BE2C (cell line): ENCODE measurements at regions not wholly inside any gene's neighbourhood (a gene's known extent, or its start where the extent isn't known, plus 50 kb on each side); places are given as distances from the start of the nearest gene placed in this dataset.
"Not testable (repeated sequence)": the region's sequence is repeated elsewhere in the genome, so short reads cannot be mapped to it uniquely, and the experiment has no call there.

Experiments
- DNase-seq: peaks from one replicate; pipeline ENCODE4 v3.0.0-alpha.2; 2020
- H3K27me3 ChIP-seq: fragments of 250-450 bp; sonication (Bioruptor Pico); 2 replicates; pipeline ENCODE4 v1.5.1; 2020; ENCODE audit warnings: mild to moderate bottlenecking
- H3K36me3 ChIP-seq: fragments of 250-450 bp; sonication (Bioruptor Pico); 2 replicates; pipeline ENCODE4 v1.5.1; 2020; ENCODE audit warnings: mild to moderate bottlenecking
- H3K4me1 ChIP-seq: fragments of 250-450 bp; sonication (Bioruptor Pico); 2 replicates; pipeline ENCODE4 v1.5.1; 2020
- H3K4me3 ChIP-seq: 2 replicates; pipeline ENCODE4 v1.5.1; 2011; ENCODE audit warnings: low read depth, low read length
- H3K9me3 ChIP-seq: fragments of 250-450 bp; sonication (Bioruptor Pico); 2 replicates; pipeline ENCODE4 v1.5.1; 2020
- TF ChIP-seq, protein P1 (sequence below): IDR thresholded peaks from 2 replicates; pipeline ENCODE4 v1.5.1; 2012; ENCODE audit warnings: mild to moderate bottlenecking, low read depth, low read length

DNA sequence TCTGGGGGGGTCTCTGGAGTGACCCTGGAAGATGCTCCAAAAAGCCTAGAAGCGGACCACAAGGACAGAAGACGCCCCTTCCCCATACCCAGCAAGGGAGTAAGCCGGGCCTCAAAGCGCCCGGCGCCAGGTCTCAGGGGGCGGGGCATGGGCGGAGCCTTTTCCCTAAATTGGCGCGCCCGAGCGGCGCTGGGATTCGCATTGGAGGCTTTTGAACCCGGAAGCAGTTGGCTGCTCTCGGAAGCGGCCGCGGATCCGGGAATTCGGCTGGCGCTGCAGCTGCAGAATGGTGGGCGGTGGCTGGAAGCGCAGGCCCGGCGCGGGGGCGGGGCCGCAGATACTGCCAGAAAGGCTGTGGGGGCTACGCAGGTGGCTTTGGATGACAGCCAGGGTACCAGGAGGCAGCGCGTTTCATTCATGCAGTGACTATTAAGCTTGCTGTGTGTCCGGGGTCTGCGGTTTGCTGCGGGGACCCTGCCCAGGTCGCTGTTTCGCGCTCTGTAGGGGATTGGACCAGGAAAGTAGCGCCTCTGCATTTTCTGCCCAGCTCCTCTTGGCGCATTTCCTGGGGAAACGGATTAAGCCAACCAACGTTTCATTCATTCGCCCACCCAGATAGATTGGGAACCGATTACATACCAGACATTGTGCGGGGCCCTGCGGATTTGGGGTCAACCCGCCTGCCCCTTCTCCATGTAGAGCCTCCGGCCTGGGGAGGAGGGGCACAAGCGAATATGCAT, 83.0 kb upstream of the FREM1 start:
- Histone ChIP-seq H3K36me3 (no peaks in the 10 kb centered on the region), H3K4me1 (peaks cover 5% of the 10 kb centered on the region; the same call in 1 of the 2 replicates), H3K4me3 (peak overlapping the region; percentile 75), H3K9me3 (no peaks in the 10 kb centered on the region), H3K27me3 (no peaks in the 10 kb centered on the region)
- TF ChIP-seq, protein P1, sequence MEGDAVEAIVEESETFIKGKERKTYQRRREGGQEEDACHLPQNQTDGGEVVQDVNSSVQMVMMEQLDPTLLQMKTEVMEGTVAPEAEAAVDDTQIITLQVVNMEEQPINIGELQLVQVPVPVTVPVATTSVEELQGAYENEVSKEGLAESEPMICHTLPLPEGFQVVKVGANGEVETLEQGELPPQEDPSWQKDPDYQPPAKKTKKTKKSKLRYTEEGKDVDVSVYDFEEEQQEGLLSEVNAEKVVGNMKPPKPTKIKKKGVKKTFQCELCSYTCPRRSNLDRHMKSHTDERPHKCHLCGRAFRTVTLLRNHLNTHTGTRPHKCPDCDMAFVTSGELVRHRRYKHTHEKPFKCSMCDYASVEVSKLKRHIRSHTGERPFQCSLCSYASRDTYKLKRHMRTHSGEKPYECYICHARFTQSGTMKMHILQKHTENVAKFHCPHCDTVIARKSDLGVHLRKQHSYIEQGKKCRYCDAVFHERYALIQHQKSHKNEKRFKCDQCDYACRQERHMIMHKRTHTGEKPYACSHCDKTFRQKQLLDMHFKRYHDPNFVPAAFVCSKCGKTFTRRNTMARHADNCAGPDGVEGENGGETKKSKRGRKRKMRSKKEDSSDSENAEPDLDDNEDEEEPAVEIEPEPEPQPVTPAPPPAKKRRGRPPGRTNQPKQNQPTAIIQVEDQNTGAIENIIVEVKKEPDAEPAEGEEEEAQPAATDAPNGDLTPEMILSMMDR: no peak
- DNase-seq: peak; percentile 93

DNA sequence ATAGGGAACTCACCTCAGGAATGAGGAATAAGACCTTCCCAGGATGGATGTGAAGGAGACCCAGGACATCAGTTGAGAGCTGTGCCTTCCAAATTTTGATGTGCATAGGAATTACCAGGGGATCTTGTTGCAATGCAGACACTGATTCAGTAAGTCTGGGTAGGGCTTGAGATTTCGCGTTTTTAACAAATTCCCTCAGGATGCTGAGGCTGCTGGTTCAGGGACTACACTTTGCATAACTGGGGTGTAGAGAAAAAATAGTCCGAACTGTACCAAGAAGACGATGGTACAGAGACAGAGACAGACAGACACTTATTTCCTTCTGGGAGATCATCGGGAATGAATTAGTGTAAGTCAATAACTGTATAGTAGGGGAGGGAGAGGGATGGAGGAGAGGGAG, 82.3 kb upstream of the FREM1 start:
- H3K27me3 ChIP-seq: no peaks in the 10 kb centered on the region
- H3K4me3 ChIP-seq: peak overlapping the region; percentile 75
- no peak for DNase-seq
- no peaks in the 10 kb centered on the region for H3K9me3 ChIP-seq
- no peaks in the 10 kb centered on the region for H3K36me3 ChIP-seq
- TF ChIP-seq, protein P1: no peak
- peaks cover 5% of the 10 kb centered on the region; the same call in 1 of the 2 replicates for H3K4me1 ChIP-seq

DNA sequence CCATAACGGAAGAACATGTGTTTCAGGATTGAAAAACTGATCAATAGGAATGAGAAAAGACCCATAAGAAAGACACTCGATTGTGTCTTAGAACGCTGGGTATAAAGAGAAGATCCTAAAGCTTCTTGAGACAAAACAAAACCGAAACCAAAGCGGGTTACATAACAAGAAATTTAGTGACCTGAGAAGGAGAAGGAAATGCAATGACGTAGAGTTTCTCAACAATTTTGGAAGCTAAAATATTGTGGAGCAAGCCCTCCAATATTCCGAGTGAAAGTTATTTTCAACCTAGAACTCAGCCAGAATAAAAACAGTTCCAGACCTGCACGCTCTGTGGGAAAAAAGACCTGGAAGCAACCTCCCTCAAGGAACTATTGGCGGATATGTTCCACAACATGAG, 81.9 kb upstream of the FREM1 start:
- Histone ChIP-seq H3K4me3 (no peak overlapping the region), H3K4me1 (peaks cover 5% of the 10 kb centered on the region; the same call in 1 of the 2 replicates), H3K9me3 (no peaks in the 10 kb centered on the region), H3K36me3 (no peaks in the 10 kb centered on the region), H3K27me3 (no peaks in the 10 kb centered on the region)
- DNase-seq: no peak
- TF ChIP-seq, protein P1: no peak

DNA sequence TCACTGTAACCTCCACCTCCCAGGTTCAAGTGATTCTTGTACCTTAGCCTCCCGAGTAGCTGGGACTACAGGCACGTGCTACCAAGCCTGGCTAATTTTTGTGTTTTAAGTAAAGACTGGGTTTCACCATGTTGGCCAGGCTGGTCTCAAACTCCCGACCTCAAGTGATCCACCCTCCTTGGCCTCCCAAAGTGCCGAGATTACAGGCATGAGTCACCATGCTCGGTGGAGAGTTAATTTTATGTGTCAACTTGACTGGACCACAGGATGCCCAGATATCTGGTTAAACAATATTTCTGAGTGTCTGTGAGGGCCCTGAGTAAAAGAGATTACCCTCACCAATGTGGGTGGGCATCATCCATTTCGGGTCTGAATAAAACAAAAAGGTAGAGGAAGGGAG, 80.4 kb upstream of the FREM1 start:
- not testable (repeated sequence) for H3K9me3 ChIP-seq, H3K4me3 ChIP-seq

DNA sequence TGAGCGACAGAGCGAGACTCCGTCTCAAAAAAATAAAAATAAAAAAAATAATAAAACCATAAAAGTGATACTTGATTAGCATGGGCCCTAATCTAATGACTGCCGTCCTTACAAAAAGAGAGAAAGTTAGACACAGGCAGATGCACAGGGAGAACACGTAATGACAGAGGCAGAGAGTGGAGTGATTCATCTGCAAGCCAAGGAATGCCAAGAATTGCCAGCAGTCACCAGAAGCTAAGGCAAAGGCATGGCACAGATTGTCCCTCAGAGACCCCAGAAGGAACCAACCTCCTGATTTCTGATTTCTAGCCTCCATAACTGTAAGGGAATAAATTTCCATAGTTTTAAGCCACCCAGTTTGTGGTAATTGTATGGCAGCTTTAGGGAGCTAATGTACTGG, 79.6 kb upstream of the FREM1 start:
- Histone ChIP-seq H3K27me3 (no peaks in the 10 kb centered on the region), H3K4me1 (peaks cover 5% of the 10 kb centered on the region; the same call in 1 of the 2 replicates), H3K9me3 (no peaks in the 10 kb centered on the region), H3K36me3 (no peaks in the 10 kb centered on the region), H3K4me3 (no peak overlapping the region)
- no peak for DNase-seq
- TF ChIP-seq, protein P1: no peak

More for the DNA sequence above, 80.4 kb upstream of the FREM1 start:
- not testable (repeated sequence) for H3K36me3 ChIP-seq, H3K27me3 ChIP-seq, DNase-seq, H3K4me1 ChIP-seq

DNA sequence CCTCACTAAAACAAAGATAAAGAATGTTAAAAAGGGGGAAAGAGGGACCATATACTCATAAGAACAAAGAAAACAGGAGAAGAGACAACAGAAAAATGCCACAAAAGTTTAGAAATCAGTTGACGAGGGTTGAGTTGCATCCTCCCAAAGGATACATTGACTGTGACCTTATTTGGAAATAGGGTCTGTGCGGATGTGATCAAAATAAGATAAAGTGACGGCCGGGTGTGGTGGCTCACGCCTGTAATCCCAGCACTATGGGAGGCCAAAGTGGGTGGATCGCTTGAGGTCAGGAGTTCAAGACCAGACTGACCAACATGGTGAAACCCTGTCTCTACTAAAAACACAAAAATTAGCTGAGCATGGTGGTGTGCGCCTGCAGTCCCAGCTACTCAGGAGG, 79.1 kb upstream of the FREM1 start:
- not testable (repeated sequence) for H3K4me3 ChIP-seq, H3K36me3 ChIP-seq, H3K4me1 ChIP-seq, H3K27me3 ChIP-seq, DNase-seq, H3K9me3 ChIP-seq

DNA sequence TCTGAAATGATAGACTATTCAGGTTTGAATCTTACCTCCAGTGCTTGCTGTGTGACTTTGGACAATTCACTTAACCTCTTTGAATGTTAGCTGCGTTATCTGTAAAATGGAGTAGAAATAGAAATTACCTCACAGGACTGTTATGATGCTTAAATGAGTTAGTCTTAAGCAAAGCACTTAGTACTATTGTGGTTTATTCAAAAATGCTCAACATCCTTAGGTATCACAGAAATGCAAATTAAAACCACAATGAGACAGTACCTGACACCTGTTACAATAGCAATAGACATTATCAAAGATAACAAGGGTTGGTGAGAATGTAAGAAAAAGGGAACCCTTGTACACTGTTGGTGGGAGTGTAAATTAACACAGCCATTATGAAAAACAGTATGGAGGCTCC, 77.6 kb upstream of the FREM1 start:
- TF ChIP-seq, protein P1: no peak
- DNase-seq: no peak
- Histone ChIP-seq H3K4me1 (peaks cover 4% of the 10 kb centered on the region; the same call in 1 of the 2 replicates), H3K4me3 (no peak overlapping the region), H3K36me3 (no peaks in the 10 kb centered on the region), H3K27me3 (no peaks in the 10 kb centered on the region), H3K9me3 (no peaks in the 10 kb centered on the region)
